ENCODE measurements at regions not wholly inside any gene's neighbourhood (a gene's known extent, or its start where the extent isn't known, plus 50 kb on each side); places are given as distances from the start of the nearest gene placed in this dataset.
"Not testable (repeated sequence)": the region's sequence is repeated elsewhere in the genome, so short reads cannot be mapped to it uniquely, and the experiment has no call there.

DNA sequence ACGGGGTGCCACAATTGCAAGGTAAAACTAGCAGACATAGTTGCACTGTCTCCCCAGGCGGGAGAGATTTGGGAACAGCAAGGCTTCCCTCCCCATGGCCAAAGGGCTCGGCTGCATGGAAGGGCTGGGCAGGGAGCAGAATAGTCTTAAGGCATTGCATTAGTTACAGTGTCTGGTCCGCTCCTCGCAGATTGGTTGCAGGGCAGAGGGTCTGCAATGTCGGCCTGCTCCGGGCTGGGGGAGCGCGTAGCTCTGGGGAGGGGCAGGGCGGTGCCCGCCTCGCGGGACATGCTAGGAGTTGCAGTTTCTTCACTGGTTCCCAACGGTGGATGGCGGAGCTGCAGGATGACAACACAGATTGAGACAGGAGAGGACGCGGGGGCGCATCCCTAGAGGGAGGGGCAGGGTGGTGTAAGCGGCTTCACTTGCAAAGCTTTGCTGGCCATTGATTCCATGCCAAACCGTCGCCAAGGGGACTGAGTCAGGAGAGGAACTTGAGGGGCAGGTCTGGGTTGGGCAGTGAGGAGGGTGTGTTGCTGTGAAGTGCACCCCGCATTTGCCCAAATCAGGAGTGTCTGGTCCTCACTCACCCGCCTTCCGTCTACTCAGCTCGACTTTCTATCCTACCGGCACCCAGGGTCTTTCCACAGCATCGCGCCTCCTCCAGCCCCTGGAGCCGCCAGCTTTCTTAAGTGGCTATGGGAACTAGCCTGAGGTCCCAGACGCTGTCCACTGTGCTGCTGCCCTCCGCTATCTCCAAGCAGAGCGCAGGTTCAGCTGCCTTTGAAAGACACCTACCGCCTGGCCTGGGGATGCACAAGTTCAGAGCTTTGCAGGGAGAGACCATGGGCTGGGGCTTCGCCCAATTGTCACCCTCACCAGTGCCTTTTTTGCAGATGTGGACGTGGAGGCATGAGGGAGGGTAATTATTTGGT is 1748.9 kb downstream of the TP53TG3F start:
- no peaks in the 10 kb centered on the region for H3K36me3 Mint-ChIP-seq
- no peak overlapping the region for H3K4me3 Mint-ChIP-seq
- intact Hi-C loops (cut with micrococcal nuclease) = no loop called here
- ChIA-PET CTCF (no interaction called here), POLR2A (no interaction called here)
- no peaks in the 10 kb centered on the region for H3K27me3 Mint-ChIP-seq
- H3K4me1 Mint-ChIP-seq (ENCODE audit: low read depth) = no peaks in the 10 kb centered on the region
- H3K27ac Mint-ChIP-seq = no peak overlapping the region
- DNase-seq = no peak
- H3K9me3 Mint-ChIP-seq = peaks cover 16% of the 10 kb centered on the region

DNA sequence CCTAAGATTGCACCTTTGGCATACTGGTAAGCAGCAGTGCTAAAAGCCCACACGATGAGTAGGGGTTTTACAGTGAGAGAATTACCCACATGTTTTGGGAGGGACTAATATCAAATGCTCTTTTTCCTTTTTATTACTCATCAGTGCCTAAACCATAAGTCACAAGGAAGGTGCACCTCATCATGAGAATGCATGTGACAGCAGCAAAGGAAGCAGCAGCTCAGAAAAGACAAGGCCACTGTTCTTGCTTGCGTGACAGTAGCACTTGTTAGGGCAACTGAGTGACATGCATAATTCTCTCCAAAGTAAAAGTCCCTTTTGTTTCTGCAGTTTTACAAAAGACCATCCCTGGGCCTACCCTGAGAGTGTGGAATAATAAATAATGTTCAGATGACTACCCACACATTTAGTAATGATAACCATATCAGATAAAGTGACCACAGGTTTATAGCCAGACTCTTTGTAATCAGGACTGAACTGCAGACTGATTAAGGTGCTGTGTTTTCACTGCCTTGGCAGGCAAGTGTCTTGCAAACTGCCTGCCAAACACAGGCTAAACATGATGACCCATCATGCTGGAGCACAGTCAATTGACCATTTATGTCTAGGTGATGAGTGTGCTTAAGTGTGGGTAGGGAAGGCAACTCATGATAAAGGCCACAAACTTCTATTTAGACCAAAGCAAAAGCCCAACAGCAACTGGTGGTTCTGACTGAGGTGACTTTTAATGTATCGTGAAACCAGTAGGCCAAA is 1751.4 kb downstream of the TP53TG3F start:
- Mint-ChIP-seq H3K27ac (no peak overlapping the region), H3K36me3 (no peaks in the 10 kb centered on the region), H3K27me3 (no peaks in the 10 kb centered on the region), H3K9me3 (peaks cover 9% of the 10 kb centered on the region), H3K4me1 (ENCODE audit: low read depth) (no peaks in the 10 kb centered on the region), H3K4me3 (no peak overlapping the region)
- intact Hi-C loops (cut with micrococcal nuclease) = no loop called here
- ChIA-PET POLR2A (no interaction called here), CTCF (no interaction called here)
- no peak for DNase-seq

DNA sequence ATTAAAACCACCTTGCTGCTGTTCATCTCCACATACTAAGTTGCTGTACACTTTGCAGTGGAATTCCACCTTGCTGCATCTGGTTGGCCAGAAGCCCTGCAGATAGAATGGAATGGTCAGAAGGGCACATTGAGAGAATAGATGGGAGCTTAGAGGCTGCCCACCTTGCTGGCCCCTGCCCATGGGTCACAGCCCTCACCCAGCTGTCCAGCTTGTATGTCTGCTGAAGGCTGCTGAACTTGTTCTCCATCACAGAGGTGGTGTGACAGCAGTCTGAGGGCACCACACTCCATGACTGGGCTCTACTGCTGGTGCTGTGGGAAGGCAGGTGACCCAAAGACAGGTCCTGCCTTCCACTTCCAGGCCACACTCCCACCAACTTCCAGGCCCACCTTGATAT is 1755.4 kb downstream of the TP53TG3F start:
- no peaks in the 10 kb centered on the region for H3K36me3 Mint-ChIP-seq
- POLR2A ChIA-PET = no interaction called here
- no peak overlapping the region for H3K27ac Mint-ChIP-seq
- H3K4me3 Mint-ChIP-seq = no peak overlapping the region
- DNase-seq = no peak
- peaks cover 19% of the 10 kb centered on the region for H3K9me3 Mint-ChIP-seq
- intact Hi-C loops (cut with micrococcal nuclease) = no loop called here
- no peaks in the 10 kb centered on the region for H3K27me3 Mint-ChIP-seq
- H3K4me1 Mint-ChIP-seq (ENCODE audit: low read depth) = no peaks in the 10 kb centered on the region
- CTCF ChIA-PET = no interaction called here

DNA sequence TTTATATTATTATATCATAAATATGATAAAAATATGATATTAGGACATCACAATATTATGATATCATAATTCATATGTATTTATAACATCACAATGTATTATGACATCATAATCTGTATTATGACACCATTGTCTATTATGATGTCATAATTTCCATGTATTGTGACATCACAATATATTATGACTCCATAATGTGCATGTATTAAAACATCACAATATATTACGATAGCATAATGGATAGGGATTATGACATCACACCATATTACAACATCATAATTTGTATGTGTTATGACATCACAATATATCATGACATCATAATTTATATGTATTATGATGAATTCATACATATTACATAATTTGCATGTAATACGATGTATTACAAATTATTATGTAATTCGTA is 1755.9 kb downstream of the TP53TG3F start:
- Mint-ChIP-seq H3K27ac (no peak overlapping the region), H3K9me3 (peaks cover 20% of the 10 kb centered on the region), H3K36me3 (no peaks in the 10 kb centered on the region), H3K4me3 (no peak overlapping the region), H3K4me1 (ENCODE audit: low read depth) (no peaks in the 10 kb centered on the region), H3K27me3 (no peaks in the 10 kb centered on the region)
- intact Hi-C loops (cut with micrococcal nuclease) = no loop called here
- ChIA-PET POLR2A (no interaction called here), CTCF (no interaction called here)
- DNase-seq = no peak

DNA sequence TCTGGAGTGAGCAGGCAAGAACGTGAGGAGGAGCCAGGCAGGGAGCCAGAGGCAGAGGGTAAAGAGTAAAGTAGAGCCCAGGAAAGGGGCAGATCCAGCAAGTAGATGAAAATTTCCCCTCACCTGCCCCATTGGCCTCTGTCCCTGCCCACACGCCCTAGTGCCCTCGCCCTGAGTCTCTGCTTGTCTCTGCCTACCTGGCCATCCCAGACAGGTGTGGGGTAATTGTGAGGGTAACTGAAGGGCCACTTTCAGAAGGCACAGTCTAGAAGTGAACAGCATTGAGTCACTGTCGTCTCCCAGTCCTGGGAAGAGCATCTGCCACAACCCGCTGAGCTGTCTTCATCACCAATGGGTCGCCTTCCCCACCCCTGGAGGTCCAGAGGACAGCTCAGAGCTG is 1756.8 kb downstream of the TP53TG3F start:
- H3K36me3 Mint-ChIP-seq; H3K27ac Mint-ChIP-seq; H3K27me3 Mint-ChIP-seq; POLR2A ChIA-PET; DNase-seq; H3K4me1 Mint-ChIP-seq (ENCODE audit: low read depth); CTCF ChIA-PET; H3K4me3 Mint-ChIP-seq; intact Hi-C loops (cut with micrococcal nuclease): not testable (repeated sequence)
- peaks cover 23% of the 10 kb centered on the region for H3K9me3 Mint-ChIP-seq

DNA sequence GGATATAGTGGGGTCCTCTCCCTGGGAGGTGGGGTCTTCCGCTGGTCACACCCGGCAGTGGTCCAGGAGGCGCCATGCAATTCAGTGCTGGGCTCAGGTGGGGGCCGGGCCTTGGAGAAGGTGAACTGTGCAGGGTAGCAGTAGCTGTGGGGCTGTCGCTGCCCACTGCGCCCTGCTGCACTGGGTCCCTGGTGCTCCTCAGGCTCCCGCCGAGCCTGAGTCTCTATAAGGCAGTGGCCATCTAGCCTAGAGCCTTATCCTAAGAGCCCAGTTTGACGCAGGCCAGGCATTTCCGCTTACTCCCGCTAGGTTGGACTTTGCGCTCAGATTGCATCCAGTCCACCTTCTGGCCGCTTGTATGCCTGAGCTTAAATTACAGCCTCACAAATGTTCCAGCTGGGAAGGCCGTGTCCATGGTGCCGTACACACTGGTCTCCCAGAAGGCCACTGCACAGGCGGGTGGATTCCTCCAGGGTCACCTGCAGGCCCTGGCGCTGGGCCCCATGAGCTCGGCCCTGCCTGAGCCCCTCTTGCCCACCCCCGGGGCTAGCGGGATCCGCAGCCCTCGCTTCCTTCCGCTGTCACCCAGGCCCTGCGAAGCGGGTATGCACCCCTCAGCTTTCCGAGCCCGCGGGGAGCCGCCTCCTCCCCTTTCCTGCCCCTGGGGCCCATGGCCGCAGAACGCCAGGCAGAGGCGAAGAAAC is 1762.2 kb downstream of the TP53TG3F start:
- no peak overlapping the region for H3K4me3 Mint-ChIP-seq
- no peaks in the 10 kb centered on the region for H3K36me3 Mint-ChIP-seq
- no peaks in the 10 kb centered on the region for H3K27me3 Mint-ChIP-seq
- ChIA-PET POLR2A (no interaction called here), CTCF (no interaction called here)
- no peak overlapping the region for H3K27ac Mint-ChIP-seq
- H3K4me1 Mint-ChIP-seq (ENCODE audit: low read depth) = no peaks in the 10 kb centered on the region
- DNase-seq = no peak
- intact Hi-C loops (cut with micrococcal nuclease) = no loop called here
- peaks cover 33% of the 10 kb centered on the region for H3K9me3 Mint-ChIP-seq

DNA sequence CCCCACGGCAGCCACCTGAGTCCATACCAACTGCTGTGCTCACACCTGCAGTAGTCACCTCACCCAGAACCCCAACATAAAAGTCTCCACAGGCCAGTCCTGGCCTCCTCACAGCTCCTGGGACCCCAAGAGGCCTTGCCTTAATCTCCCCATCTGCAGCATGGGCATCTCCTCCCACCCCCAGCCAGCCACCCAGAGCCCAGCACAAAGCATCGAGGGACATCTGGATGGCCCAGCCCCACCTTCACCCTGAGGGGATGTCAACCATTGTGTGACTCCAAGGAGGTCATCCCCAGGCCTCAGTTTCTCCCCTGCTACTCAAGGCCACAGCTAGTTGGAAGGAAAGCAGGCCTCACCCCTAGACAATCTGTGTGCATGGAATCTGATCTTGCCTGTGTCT is 1775.3 kb downstream of the TP53TG3F start:
- ChIA-PET POLR2A (no interaction called here), CTCF (no interaction called here)
- Mint-ChIP-seq H3K27ac (no peak overlapping the region), H3K4me1 (ENCODE audit: low read depth) (no peaks in the 10 kb centered on the region), H3K9me3 (peaks cover 21% of the 10 kb centered on the region), H3K27me3 (no peaks in the 10 kb centered on the region), H3K36me3 (peaks cover 3% of the 10 kb centered on the region), H3K4me3 (no peak overlapping the region)
- intact Hi-C loops (cut with micrococcal nuclease) = no loop called here
- no peak for DNase-seq

DNA sequence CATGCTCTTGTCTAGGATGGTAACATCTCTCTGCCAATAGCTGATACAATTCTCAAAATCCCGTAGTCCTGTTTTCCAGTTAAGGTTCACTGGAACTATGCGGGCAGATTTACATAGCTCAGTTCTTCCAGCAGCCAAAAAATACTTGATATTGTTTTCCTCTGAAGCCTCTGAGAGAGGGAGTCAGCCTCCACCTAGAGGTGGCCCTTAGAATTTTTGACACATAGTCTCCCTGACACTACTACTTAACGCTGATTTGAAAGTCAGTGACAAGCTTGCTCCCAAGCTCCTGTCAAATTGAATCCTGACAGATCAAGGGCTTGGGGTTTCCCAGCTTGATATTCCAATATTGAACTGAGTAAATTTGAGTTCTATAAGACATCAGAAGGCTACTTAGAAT is 1780.1 kb downstream of the TP53TG3F start:
- H3K27me3 Mint-ChIP-seq = no peaks in the 10 kb centered on the region
- H3K27ac Mint-ChIP-seq = no peak overlapping the region
- no peaks in the 10 kb centered on the region for H3K4me1 Mint-ChIP-seq (ENCODE audit: low read depth)
- H3K4me3 Mint-ChIP-seq = no peak overlapping the region
- intact Hi-C loops (cut with micrococcal nuclease) = no loop called here
- peaks cover 21% of the 10 kb centered on the region for H3K9me3 Mint-ChIP-seq
- H3K36me3 Mint-ChIP-seq = no peaks in the 10 kb centered on the region
- ChIA-PET POLR2A (no interaction called here), CTCF (no interaction called here)
- DNase-seq = no peak

DNA sequence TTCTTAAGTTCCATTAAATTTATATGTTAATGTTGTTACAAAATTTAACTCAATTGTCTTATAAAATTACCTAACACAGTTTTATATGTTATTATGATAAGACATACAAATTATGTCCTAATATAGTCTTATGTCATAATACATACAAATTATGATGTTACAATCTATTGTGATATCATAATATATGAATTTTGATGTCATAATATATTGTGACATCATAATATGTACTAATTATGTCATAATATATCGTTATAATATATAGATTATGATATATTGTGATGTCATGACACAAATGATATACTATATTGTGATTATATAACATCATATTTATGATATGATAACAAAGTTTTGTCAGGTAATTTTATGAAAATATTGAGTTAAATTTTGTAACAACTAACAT is 1789.6 kb downstream of the TP53TG3F start:
- DNase-seq = no peak
- no peaks in the 10 kb centered on the region for H3K4me1 Mint-ChIP-seq (ENCODE audit: low read depth)
- no peak overlapping the region for H3K4me3 Mint-ChIP-seq
- intact Hi-C loops (cut with micrococcal nuclease) = no loop called here
- no peaks in the 10 kb centered on the region for H3K27me3 Mint-ChIP-seq
- ChIA-PET CTCF (no interaction called here), POLR2A (no interaction called here)
- H3K27ac Mint-ChIP-seq = no peak overlapping the region
- H3K36me3 Mint-ChIP-seq = no peaks in the 10 kb centered on the region
- peaks cover 16% of the 10 kb centered on the region for H3K9me3 Mint-ChIP-seq

DNA sequence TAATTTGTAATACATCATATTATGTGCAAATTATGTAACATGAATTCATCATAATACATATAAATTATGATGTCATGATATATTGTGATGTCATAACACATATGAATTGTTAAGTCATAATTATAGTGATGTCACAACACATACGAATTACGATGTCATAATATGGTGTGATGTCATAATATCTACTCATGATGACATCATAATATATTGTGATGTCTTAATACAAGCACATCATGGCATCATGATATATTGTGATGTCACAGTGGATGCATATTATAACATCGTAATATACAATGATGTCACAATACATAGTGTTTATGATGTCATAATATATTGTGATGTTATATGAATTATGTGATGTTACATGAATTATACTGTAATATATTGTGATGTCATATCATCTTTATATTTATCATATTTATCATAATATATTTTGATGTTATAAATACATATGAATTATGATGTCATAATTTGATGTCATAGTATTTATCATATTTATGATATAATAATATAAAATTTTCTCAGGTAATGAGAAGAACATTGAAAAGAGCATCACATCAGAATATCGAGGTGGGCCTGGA is 1793.0 kb downstream of the TP53TG3F start:
- peaks cover 31% of the 10 kb centered on the region for H3K9me3 Mint-ChIP-seq
- no peaks in the 10 kb centered on the region for H3K27me3 Mint-ChIP-seq
- intact Hi-C loops (cut with micrococcal nuclease) = no loop called here
- no peak overlapping the region for H3K4me3 Mint-ChIP-seq
- no peak overlapping the region for H3K27ac Mint-ChIP-seq
- H3K4me1 Mint-ChIP-seq (ENCODE audit: low read depth) = no peaks in the 10 kb centered on the region
- DNase-seq = no peak
- ChIA-PET CTCF (no interaction called here), POLR2A (no interaction called here)
- H3K36me3 Mint-ChIP-seq = no peaks in the 10 kb centered on the region

DNA sequence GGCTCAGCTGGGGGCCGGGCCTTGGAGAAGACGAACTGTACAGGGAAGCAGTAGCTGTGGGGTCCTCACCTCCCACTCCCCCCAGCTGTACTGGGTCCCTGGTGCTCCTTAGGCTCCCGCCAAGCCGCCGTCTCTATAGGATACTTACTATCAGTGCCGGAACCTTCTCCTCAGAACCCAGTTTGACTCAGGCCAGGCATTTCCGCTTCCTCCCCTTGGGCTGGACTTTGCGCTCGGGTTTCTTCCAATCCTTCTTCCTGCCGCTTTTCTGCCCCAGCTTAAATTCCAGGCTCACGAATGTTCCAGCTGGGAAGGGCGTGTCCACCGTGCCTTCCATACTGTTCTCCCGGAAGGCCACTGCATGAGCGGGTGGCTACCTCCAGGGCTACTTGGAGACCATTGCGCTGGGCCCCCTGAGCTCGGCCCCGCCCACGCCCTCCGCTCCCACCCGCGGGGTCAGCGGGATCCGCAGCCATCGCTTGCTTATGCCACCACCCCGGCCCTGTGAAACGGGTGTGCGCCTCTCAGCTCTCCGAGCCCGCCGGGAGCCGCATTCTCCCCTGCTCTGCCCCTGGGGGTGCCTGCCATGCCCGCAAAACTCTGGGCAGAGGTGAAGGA is 1795.9 kb downstream of the TP53TG3F start:
- DNase-seq = no peak
- POLR2A ChIA-PET = no interaction called here
- CTCF ChIA-PET = no interaction called here

DNA sequence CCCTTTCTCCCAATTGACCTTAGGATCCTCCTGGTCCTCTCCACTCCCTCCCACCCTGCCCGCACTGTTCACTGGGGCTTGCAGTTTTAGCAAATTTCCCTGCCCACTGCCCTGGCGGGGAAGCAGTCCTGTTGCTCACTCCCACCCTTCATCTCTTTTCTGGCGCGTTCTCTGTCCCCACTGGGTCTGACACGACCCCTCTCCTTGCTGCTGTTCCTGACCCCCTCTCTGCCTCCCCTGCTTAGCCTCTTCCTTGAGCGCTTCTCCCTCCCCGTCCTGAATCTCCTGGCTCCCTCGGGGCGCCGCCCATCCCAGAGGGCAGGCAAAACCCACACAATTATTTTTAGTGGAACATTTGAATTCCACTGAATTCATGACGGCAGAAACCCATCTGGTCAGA is 1796.4 kb downstream of the TP53TG3F start:
- no peak for DNase-seq
- H3K9me3 Mint-ChIP-seq = peaks cover 42% of the 10 kb centered on the region
- intact Hi-C loops (cut with micrococcal nuclease) = no loop called here
- no peak overlapping the region for H3K27ac Mint-ChIP-seq
- ChIA-PET POLR2A (no interaction called here), CTCF (no interaction called here)
- no peaks in the 10 kb centered on the region for H3K4me1 Mint-ChIP-seq (ENCODE audit: low read depth)
- H3K36me3 Mint-ChIP-seq = no peaks in the 10 kb centered on the region
- no peak overlapping the region for H3K4me3 Mint-ChIP-seq
- no peaks in the 10 kb centered on the region for H3K27me3 Mint-ChIP-seq

More for the DNA sequence above, 1795.9 kb downstream of the TP53TG3F start:
- Mint-ChIP-seq H3K27me3 (no peaks in the 10 kb centered on the region), H3K4me3 (no peak overlapping the region), H3K4me1 (ENCODE audit: low read depth) (no peaks in the 10 kb centered on the region), H3K36me3 (no peaks in the 10 kb centered on the region), H3K27ac (no peak overlapping the region), H3K9me3 (peaks cover 42% of the 10 kb centered on the region)
- intact Hi-C loops (cut with micrococcal nuclease) = no loop called here

All from activated CD4-positive, alpha-beta memory T cell treated with anti-CD3 and anti-CD28 coated beads for 36 hours (primary cell).